Type B pancreatic cell (in vitro differentiated cells): ENCODE measurements at regions not wholly inside any gene's neighbourhood (a gene's known extent, or its start where the extent isn't known, plus 50 kb on each side); places are given as distances from the start of the nearest gene placed in this dataset.

Experiments
- DNase-seq: peaks from one replicate; pipeline ENCODE4 v3.0.0; 2021; ENCODE audit warnings: mixed read lengths; ENCODE audit not compliant: unreplicated experiment; ENCODE audit errors: extremely low spot score
- H3K27ac Mint-ChIP-seq: 2 replicates; pipeline ENCODE4 v1.8.0; 2021; ENCODE audit warnings: mild to moderate bottlenecking, mixed read lengths
- H3K27me3 Mint-ChIP-seq: 2 replicates; pipeline ENCODE4 v1.8.0; 2021; ENCODE audit warnings: mixed read lengths
- H3K36me3 Mint-ChIP-seq: 2 replicates; pipeline ENCODE4 v1.8.0; 2021; ENCODE audit warnings: mixed read lengths
- H3K4me1 Mint-ChIP-seq: one replicate; pipeline ENCODE4 v1.8.0; 2021; ENCODE audit warnings: mixed read lengths; ENCODE audit not compliant: unreplicated experiment
- H3K4me3 Mint-ChIP-seq: 2 replicates; pipeline ENCODE4 v1.8.0; 2021; ENCODE audit warnings: mild to moderate bottlenecking, mixed read lengths
- H3K9me3 Mint-ChIP-seq: 2 replicates; pipeline ENCODE4 v1.8.0; 2021; ENCODE audit warnings: mixed read lengths
- CTCF ChIP-seq: fragments of 200-600 bp; sonication (generic); conservative IDR thresholded peaks from 2 replicates; pipeline ENCODE4 v1.5.0; 2021; ENCODE audit warnings: antibody characterized with exemption, mild to moderate bottlenecking

GRCh38 chr17:51391982-51392654 is 131.8 kb downstream of the UTP18 start:
- no peaks in the 10 kb centered on the region for H3K36me3 Mint-ChIP-seq
- H3K27ac Mint-ChIP-seq: peak overlapping the region; percentile 13
- no peaks in the 10 kb centered on the region for H3K4me1 Mint-ChIP-seq
- TF ChIP-seq CTCF: no peak
- H3K4me3 Mint-ChIP-seq: no peak overlapping the region
- H3K9me3 Mint-ChIP-seq: no peaks in the 10 kb centered on the region
- peaks cover 42% of the 10 kb centered on the region for H3K27me3 Mint-ChIP-seq
- no peak for DNase-seq

DNA sequence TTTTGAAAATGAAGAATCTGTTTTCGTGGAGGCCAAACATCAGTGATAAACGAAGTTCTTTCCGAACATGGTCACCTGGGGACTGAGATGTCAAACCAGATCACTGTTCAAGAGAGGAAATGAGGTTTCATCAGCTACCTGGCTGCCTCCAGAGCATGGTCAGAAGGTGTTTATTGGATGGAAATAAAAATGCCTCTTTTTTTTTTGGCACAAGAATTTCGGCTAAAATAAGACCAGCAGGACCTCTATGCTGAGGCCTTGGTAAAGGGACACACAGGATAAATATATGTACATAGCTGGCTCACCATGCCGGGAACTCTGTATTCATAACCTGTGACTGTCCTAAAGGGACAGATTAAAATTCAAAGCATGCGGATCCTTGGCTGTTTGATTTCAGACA is 135.3 kb downstream of the UTP18 start:
- DNase-seq: no peak
- peaks cover 29% of the 10 kb centered on the region for H3K27me3 Mint-ChIP-seq
- no peak for TF ChIP-seq CTCF
- H3K4me1 Mint-ChIP-seq: no peaks in the 10 kb centered on the region
- H3K27ac Mint-ChIP-seq: no peak overlapping the region
- no peaks in the 10 kb centered on the region for H3K9me3 Mint-ChIP-seq
- H3K36me3 Mint-ChIP-seq: no peaks in the 10 kb centered on the region
- H3K4me3 Mint-ChIP-seq: no peak overlapping the region

GRCh38 chr17:51397361-51398127 is 137.2 kb downstream of the UTP18 start:
- DNase-seq: no peak
- Mint-ChIP-seq H3K36me3 (no peaks in the 10 kb centered on the region), H3K9me3 (no peaks in the 10 kb centered on the region), H3K4me3 (no peak overlapping the region), H3K27me3 (peaks cover 24% of the 10 kb centered on the region), H3K4me1 (no peaks in the 10 kb centered on the region), H3K27ac (no peak overlapping the region)
- no peak for TF ChIP-seq CTCF

DNA sequence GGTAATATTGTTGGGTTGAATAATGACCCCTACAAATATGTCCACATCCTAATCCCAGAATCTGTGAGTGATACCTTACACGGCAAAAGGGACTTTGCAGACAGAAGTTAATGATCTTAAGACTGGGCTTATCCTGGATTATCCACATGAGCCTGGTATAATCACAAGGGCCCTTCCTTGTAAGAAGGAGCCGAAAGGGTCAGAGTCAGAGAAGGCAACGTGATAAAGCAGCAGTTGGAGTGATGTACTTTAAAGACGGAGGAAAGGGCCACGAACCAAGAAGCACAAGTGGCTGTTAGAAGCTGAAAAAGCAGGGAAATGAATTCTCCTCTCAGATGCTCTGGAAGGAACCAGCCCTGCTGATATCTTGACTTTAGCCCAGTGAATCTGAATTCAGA is 137.8 kb downstream of the UTP18 start:
- Mint-ChIP-seq H3K4me3 (no peak overlapping the region), H3K4me1 (no peaks in the 10 kb centered on the region), H3K27me3 (peaks cover 24% of the 10 kb centered on the region), H3K9me3 (no peaks in the 10 kb centered on the region), H3K27ac (no peak overlapping the region), H3K36me3 (no peaks in the 10 kb centered on the region)
- DNase-seq: no peak
- TF ChIP-seq CTCF: no peak

DNA sequence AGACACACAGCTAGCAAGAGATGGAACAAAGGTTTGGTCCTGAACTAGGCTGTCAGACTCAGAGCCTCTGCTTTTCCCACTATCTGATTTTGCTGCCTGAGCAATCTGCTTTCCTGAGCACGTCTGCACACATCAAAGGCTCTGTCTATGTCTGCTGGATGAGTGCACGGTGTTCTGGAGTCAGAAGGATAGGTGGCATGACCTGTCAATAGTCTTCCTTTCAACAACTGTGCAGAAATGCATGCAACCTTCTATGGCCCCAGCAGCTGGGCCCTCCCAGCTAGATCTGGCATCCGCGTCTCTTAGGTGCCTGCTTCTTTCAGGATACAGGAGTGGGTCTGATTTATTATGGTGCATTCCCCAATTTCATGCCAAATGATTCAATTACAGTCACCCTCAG is 138.3 kb downstream of the UTP18 start:
- Mint-ChIP-seq H3K9me3 (no peaks in the 10 kb centered on the region), H3K27me3 (peaks cover 19% of the 10 kb centered on the region), H3K27ac (no peak overlapping the region), H3K36me3 (no peaks in the 10 kb centered on the region), H3K4me3 (no peak overlapping the region), H3K4me1 (no peaks in the 10 kb centered on the region)
- no peak for DNase-seq
- no peak for TF ChIP-seq CTCF
